Caco-2 (cell line): ENCODE measurements at regions not wholly inside any gene's neighbourhood (a gene's known extent, or its start where the extent isn't known, plus 50 kb on each side); places are given as distances from the start of the nearest gene placed in this dataset.

Experiments used
- BruUV-seq: library from RNA; stranded (reverse); fragments of 400-500 nt; replicated peaks from 2 replicates; lab custom pipeline; 2021; lab: Mats Ljungman, UMichigan
- CTCF ChIA-PET: fragments of 300-600 bp; sonication (Branson Sonifier 250); formaldehyde crosslinking; loops from one replicate; lab custom pipeline; 2022; ENCODE audit warnings: antibody characterized with exemption; lab: Charles Lee
- POLR2A ChIA-PET: fragments of 300-600 bp; sonication (Branson Sonifier 250); formaldehyde crosslinking; loops from one replicate; lab custom pipeline; 2022; ENCODE audit warnings: antibody characterized with exemption; lab: Charles Lee
- DNase-seq, 2 experiments: peaks; one replicate each; pipeline versions ENCODE4 v3.0.0 to v3.0.0-alpha.2; 2020 to 2022
- H3K27me3 ChIP-seq: replicated peaks from 2 replicates; pipeline ENCODE4 v1.6.0; 2011; ENCODE audit warnings: low read length; ENCODE audit not compliant: control insufficient read depth, insufficient read depth
- H3K36me3 ChIP-seq: 2 replicates; pipeline ENCODE4 v1.5.1; 2011; ENCODE audit warnings: low read length; ENCODE audit not compliant: control insufficient read depth, insufficient read depth
- H3K4me1 ChIP-seq: fragments of 250-450 bp; sonication (Bioruptor Pico); 2 replicates; pipeline ENCODE4 v1.5.1; 2020; ENCODE audit warnings: mild to moderate bottlenecking
- H3K4me3 ChIP-seq: 2 replicates; pipeline ENCODE4 v1.5.1; 2011; ENCODE audit warnings: low read depth, mild to moderate bottlenecking, control low read depth, low read length
- H3K9me3 ChIP-seq: fragments of 250-450 bp; sonication (Bioruptor Pico); 2 replicates; pipeline ENCODE4 v1.5.1; 2020; ENCODE audit warnings: mild to moderate bottlenecking, moderate library complexity
- H3K27ac Mint-ChIP-seq: one replicate; pipeline ENCODE4 v1.8.0; 2022; ENCODE audit warnings: mixed read lengths; ENCODE audit not compliant: unreplicated experiment
- H3K27me3 Mint-ChIP-seq: one replicate; pipeline ENCODE4 v1.8.0; 2022; ENCODE audit warnings: mixed read lengths; ENCODE audit not compliant: insufficient read depth, unreplicated experiment
- H3K36me3 Mint-ChIP-seq: one replicate; pipeline ENCODE4 v1.8.0; 2022; ENCODE audit warnings: mild to moderate bottlenecking, mixed read lengths; ENCODE audit not compliant: insufficient read depth, unreplicated experiment
- H3K4me1 Mint-ChIP-seq: one replicate; pipeline ENCODE4 v1.8.0; 2022; ENCODE audit warnings: low read depth, mixed read lengths; ENCODE audit not compliant: unreplicated experiment
- H3K4me3 Mint-ChIP-seq: one replicate; pipeline ENCODE4 v1.8.0; 2022; ENCODE audit warnings: mild to moderate bottlenecking, moderate library complexity, mixed read lengths; ENCODE audit not compliant: unreplicated experiment
- H3K9me3 Mint-ChIP-seq: one replicate; pipeline ENCODE4 v1.8.0; 2022; ENCODE audit warnings: mixed read lengths; ENCODE audit not compliant: unreplicated experiment
- intact Hi-C: fragments of 100-400 bp; cut with micrococcal nuclease; formaldehyde crosslinking; loops from one replicate; pipeline ENCODE4 v1.10.0; 2022; ENCODE audit not compliant: unreplicated experiment
- TF ChIP-seq, protein P1 (sequence below), 2 experiments: fragments of 200-600 bp in 1 of 2; IDR thresholded peaks; 1 replicate in 1 of 2; 2 replicates in 1 of 2; pipeline versions ENCODE4 v1.5.1 to v1.8.0; 2011 to 2022; ENCODE audit warnings: antibody characterized with exemption in 1 of 2, control low read depth in 1 of 2, inconsistent platforms in 1 of 2, low read depth in 1 of 2, low read length in 1 of 2, mild to moderate bottlenecking in 1 of 2, moderate library complexity in 1 of 2; ENCODE audit not compliant: insufficient read depth in 1 of 2, severe bottlenecking in 1 of 2, unreplicated experiment in 1 of 2

DNA sequence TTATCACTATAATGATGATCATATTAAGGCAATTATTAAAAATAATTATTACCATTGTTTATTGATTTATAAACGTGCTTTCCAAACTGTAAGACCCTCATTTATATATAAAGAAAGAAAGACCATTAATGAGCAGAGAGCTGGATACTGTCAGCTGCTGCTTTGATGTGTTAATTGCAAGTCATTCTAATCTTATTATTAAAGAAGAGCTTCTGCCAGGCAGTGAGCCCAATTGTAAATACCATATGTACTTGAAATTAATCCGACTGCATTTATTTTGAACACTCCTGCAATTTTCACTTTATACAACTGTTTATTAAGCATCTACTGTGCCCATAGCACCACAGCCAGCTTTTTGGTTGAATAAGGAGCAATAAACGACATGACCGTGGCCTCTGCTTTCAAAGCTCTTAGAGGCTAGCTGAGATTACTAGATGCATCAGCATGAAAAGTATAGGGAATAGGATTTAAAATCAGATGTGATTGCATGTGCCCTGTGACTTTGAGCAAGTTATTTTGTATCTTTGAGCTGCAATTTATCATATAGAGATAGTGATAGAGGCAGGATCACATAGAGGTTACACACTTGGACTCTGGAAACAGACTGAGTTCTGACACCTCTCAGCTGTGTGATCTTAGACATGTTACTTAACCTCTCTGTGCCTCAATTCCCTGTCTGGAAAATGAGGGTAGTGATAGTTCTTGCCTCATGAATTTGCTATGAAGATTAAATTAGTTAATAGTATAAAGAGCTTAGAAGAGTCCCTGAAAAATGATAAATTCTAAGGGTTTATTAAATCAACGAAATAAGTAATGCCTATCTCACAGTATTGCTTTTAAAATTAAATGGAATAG is 83.4 kb downstream of the MYCN start:
- TF ChIP-seq, protein P1, sequence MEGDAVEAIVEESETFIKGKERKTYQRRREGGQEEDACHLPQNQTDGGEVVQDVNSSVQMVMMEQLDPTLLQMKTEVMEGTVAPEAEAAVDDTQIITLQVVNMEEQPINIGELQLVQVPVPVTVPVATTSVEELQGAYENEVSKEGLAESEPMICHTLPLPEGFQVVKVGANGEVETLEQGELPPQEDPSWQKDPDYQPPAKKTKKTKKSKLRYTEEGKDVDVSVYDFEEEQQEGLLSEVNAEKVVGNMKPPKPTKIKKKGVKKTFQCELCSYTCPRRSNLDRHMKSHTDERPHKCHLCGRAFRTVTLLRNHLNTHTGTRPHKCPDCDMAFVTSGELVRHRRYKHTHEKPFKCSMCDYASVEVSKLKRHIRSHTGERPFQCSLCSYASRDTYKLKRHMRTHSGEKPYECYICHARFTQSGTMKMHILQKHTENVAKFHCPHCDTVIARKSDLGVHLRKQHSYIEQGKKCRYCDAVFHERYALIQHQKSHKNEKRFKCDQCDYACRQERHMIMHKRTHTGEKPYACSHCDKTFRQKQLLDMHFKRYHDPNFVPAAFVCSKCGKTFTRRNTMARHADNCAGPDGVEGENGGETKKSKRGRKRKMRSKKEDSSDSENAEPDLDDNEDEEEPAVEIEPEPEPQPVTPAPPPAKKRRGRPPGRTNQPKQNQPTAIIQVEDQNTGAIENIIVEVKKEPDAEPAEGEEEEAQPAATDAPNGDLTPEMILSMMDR (IDR thresholded peaks at IDR 0.05; ENCODE audit: insufficient read depth in 1 of 2, low read depth in 1 of 2, low read length in 1 of 2, severe bottlenecking in 1 of 2, unreplicated experiment in 1 of 2) = no peak
- H3K4me3 ChIP-seq = no peak overlapping the region
- Mint-ChIP-seq H3K4me3 (no peak overlapping the region), H3K36me3 (no peaks in the 10 kb centered on the region), H3K27ac (no peak overlapping the region), H3K9me3 (no peaks in the 10 kb centered on the region), H3K27me3 (no peaks in the 10 kb centered on the region), H3K4me1 (no peaks in the 10 kb centered on the region)
- intact Hi-C loops = no loop called here
- ChIA-PET CTCF (no interaction called here), POLR2A (no interaction called here)
- H3K27me3 ChIP-seq = no peaks in the 10 kb centered on the region
- no peak for DNase-seq
- BruUV-seq = no TSS peak
- H3K9me3 ChIP-seq = peaks cover 3% of the 10 kb centered on the region; the same call in 1 of the 2 replicates
- no peaks in the 10 kb centered on the region for H3K36me3 ChIP-seq
- no peaks in the 10 kb centered on the region for H3K4me1 ChIP-seq

DNA sequence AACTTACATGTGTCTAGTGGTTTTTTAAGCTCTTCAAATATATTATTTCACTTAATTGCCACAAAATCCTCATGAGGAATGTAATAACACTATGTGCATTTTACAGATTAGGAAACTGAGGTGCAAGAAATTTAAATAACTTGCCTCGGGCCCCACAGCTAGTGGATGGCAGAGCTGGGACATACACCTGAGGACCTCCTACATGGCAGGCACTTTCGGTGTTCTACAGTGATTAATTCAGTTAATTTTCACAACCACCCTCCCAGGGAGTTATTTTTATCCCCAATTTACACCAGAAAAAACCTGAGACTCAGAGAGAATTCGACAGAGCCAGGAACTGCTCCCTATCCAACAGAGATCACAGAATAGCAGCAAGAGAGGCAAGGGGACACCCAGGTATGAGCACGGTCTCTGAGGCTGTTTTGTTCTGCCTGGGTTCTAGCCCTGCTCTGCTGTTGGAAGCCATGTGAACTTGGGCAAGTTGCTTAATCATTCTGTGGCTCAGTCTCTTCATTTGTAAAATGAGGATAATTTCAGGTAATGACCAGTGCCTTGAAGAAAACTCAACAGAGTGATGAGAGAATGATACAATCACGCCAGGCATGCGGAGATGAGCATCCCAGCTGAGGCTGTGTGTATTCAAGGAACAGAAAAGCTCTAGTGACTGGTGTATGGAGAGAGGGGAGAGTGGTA is 82.3 kb downstream of the MYCN start:
- H3K27me3 ChIP-seq = no peaks in the 10 kb centered on the region
- intact Hi-C loops = no loop called here

More for the DNA sequence above, 82.3 kb downstream of the MYCN start:
- Mint-ChIP-seq H3K9me3 (no peaks in the 10 kb centered on the region), H3K4me3 (no peak overlapping the region), H3K27ac (no peak overlapping the region), H3K27me3 (no peaks in the 10 kb centered on the region), H3K36me3 (no peaks in the 10 kb centered on the region), H3K4me1 (peaks cover 6% of the 10 kb centered on the region)
- BruUV-seq = no TSS peak
- Histone ChIP-seq H3K9me3 (no peaks in the 10 kb centered on the region), H3K36me3 (no peaks in the 10 kb centered on the region), H3K4me3 (no peak overlapping the region), H3K4me1 (no peaks in the 10 kb centered on the region)
- ChIA-PET POLR2A (no interaction called here), CTCF (no interaction called here)
- TF ChIP-seq, protein P1 (IDR thresholded peaks at IDR 0.05; ENCODE audit: insufficient read depth in 1 of 2, low read depth in 1 of 2, low read length in 1 of 2, severe bottlenecking in 1 of 2, unreplicated experiment in 1 of 2) = no peak
- DNase-seq = no peak
